ENCODE measurements at regions not wholly inside any gene's neighbourhood (a gene's known extent, or its start where the extent isn't known, plus 50 kb on each side); places are given as distances from the start of the nearest gene placed in this dataset.

DNA sequence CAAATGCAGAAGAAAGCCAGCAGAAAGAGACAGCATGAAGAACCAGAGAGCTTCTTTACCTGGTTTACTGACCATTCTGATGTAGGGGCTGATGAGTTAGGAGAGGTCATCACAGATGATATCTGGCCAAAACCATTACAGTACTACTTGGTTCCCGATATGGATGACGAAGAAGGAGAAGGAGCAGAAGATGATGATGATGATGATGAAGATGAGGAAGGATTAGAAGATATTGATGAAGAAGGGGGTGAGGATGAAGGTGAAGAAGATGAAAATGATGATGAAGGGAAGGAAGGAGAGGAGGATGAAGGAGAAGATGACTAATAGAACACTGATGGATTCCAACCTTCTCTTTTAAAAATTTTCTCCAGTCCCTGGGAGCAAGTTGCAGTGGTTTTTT, 178.2 kb upstream of the CRY1 start:
- intact Hi-C loops (cut with DNase I), result no loop called here
- TF ChIP-seq, protein P1, sequence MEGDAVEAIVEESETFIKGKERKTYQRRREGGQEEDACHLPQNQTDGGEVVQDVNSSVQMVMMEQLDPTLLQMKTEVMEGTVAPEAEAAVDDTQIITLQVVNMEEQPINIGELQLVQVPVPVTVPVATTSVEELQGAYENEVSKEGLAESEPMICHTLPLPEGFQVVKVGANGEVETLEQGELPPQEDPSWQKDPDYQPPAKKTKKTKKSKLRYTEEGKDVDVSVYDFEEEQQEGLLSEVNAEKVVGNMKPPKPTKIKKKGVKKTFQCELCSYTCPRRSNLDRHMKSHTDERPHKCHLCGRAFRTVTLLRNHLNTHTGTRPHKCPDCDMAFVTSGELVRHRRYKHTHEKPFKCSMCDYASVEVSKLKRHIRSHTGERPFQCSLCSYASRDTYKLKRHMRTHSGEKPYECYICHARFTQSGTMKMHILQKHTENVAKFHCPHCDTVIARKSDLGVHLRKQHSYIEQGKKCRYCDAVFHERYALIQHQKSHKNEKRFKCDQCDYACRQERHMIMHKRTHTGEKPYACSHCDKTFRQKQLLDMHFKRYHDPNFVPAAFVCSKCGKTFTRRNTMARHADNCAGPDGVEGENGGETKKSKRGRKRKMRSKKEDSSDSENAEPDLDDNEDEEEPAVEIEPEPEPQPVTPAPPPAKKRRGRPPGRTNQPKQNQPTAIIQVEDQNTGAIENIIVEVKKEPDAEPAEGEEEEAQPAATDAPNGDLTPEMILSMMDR (IDR thresholded peaks at IDR 0.05), result no peak
- DNase-seq, result no peak

DNA sequence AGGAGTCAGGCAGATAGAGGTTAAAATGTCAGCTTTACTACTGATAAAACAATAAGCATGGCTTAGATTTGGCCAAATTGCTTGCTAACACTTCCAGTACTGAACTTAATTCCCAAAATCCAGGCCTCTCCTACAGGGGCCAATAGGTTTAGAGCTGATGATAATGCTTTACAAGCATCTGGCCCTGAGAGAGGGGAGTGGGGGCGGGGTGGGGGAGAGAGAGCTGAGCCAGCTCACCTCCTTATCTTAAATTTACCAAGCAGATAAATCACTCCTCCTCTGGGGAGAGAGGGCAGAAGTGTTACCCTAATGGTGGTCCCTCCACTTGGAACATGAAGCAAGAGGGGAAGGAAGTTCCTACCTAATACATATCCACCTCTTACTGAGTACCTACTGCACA, 182.2 kb upstream of the CRY1 start:
- no peaks in the 10 kb centered on the region for H3K9me3 ChIP-seq

More for the DNA sequence above, 178.2 kb upstream of the CRY1 start:
- Histone ChIP-seq H3K4me1 (no peaks in the 10 kb centered on the region), H3K27me3 (no peaks in the 10 kb centered on the region), H3K27ac (no peak overlapping the region), H3K4me3 (no peak overlapping the region), H3K36me3 (no peaks in the 10 kb centered on the region), H3K9me3 (no peaks in the 10 kb centered on the region), H3K9ac (ENCODE audit: low read depth in 2 of 2, low read length in 2 of 2) (no peak overlapping the region)

DNA sequence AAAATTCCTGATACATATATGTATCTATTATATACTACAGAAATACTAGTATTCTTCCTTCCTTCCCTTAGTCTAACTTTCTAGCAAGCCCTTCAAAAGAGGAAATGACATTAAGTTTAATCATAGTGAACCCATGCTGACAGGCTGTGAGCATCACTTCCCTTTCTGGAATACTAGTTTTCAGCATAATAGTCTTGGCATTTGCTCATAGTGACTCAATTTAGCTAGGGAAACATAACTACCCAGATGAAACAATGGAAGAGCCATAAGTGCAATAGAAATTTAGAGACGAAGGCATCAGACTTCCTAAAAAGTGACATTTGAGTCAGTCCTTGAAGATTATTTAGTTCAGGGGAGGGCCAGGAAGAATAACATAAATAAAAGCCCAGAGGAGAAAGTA, 184.5 kb upstream of the CRY1 start:
- H3K4me3 ChIP-seq, result no peak overlapping the region

More for the DNA sequence above, 182.2 kb upstream of the CRY1 start:
- no peak for DNase-seq
- Histone ChIP-seq H3K9ac (ENCODE audit: low read depth in 2 of 2, low read length in 2 of 2) (no peak overlapping the region), H3K4me3 (no peak overlapping the region), H3K27me3 (no peaks in the 10 kb centered on the region), H3K36me3 (no peaks in the 10 kb centered on the region), H3K27ac (no peak overlapping the region), H3K4me1 (no peaks in the 10 kb centered on the region)
- intact Hi-C loops (cut with DNase I), result no loop called here
- TF ChIP-seq, protein P1 (IDR thresholded peaks at IDR 0.05), result no peak

DNA sequence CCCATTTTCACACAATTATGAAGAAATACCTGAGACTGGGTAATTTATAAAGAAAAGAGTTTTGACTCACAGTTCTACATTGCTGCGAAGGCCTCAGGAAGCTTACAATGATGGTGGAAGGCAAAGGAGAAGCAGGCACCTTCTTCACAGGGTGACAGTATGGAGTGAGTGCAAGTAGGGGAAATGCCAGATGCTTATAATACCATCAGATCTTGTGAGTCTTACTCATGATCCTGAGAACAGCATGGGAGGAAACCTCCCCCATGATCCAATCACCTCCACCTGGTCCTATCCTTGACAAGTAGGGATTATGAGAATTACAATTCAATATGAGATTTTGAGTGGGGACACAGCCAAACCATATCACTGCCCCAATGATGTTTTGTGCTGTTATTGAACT, 189.3 kb upstream of the CRY1 start:
- TF ChIP-seq, protein P1 (IDR thresholded peaks at IDR 0.05), result no peak
- DNase-seq, result no peak
- H3K36me3 ChIP-seq, result no peaks in the 10 kb centered on the region
- H3K4me3 ChIP-seq, result no peak overlapping the region
- no peak overlapping the region for H3K27ac ChIP-seq
- H3K9me3 ChIP-seq, result no peaks in the 10 kb centered on the region
- H3K27me3 ChIP-seq, result no peaks in the 10 kb centered on the region
- H3K4me1 ChIP-seq, result no peaks in the 10 kb centered on the region
- H3K9ac ChIP-seq (ENCODE audit: low read depth in 2 of 2, low read length in 2 of 2), result no peak overlapping the region
- intact Hi-C loops (cut with DNase I), result no loop called here

More for the DNA sequence above, 184.5 kb upstream of the CRY1 start:
- Histone ChIP-seq H3K27me3 (no peaks in the 10 kb centered on the region), H3K27ac (no peak overlapping the region), H3K36me3 (no peaks in the 10 kb centered on the region), H3K4me1 (no peaks in the 10 kb centered on the region), H3K9ac (ENCODE audit: low read depth in 2 of 2, low read length in 2 of 2) (no peak overlapping the region), H3K9me3 (no peaks in the 10 kb centered on the region)
- TF ChIP-seq, protein P1 (IDR thresholded peaks at IDR 0.05), result no peak
- no peak for DNase-seq
- intact Hi-C loops (cut with DNase I), result no loop called here

DNA sequence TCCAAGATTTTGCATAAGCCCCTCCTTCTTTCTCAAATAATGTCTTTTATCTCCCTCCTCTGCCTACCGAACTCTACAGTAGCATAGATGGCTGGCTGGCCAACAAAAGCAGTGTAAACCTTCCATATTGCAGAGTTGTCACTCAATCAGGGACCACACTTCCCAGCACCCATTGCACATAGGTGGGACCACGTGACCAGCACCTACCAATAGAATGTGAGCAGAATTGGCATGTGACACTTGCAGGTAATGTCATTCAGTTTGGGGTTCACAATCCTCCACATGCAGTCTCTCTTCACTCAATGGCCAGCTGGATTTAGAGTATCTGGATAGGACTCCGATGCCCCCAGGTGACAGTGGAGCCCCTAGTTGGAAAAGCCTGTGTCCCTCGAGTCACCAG, 190.3 kb upstream of the CRY1 start:
- TF ChIP-seq, protein P1 (IDR thresholded peaks at IDR 0.05), result no peak
- Histone ChIP-seq H3K9me3 (no peaks in the 10 kb centered on the region), H3K9ac (ENCODE audit: low read depth in 2 of 2, low read length in 2 of 2) (no peak overlapping the region), H3K27me3 (no peaks in the 10 kb centered on the region), H3K36me3 (no peaks in the 10 kb centered on the region), H3K4me3 (no peak overlapping the region), H3K4me1 (no peaks in the 10 kb centered on the region), H3K27ac (no peak overlapping the region)
- no peak for DNase-seq
- intact Hi-C loops (cut with DNase I), result no loop called here

DNA sequence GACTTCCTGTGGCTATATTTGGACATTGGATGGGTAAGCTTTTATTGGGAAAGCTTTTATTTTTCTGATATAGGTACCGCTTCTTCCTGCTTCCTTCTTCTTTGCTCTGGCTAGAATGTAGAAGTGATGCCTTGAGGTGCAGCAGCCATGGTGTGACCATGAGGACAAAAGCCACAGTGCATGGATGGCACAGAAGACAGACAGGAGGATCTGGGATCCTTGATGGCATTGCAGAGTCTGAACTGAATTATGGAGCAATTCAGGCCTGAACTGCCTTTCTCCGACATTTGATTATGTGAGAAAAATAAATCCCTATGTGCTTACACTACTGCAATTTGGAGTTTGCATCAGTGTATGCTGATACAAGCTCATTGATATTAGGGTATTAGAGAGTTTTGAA, 191.3 kb upstream of the CRY1 start:
- Histone ChIP-seq H3K27ac (no peak overlapping the region), H3K9me3 (no peaks in the 10 kb centered on the region), H3K9ac (ENCODE audit: low read depth in 2 of 2, low read length in 2 of 2) (no peak overlapping the region), H3K4me3 (no peak overlapping the region), H3K27me3 (no peaks in the 10 kb centered on the region), H3K36me3 (no peaks in the 10 kb centered on the region), H3K4me1 (no peaks in the 10 kb centered on the region)
- TF ChIP-seq, protein P1 (IDR thresholded peaks at IDR 0.05), result no peak
- no peak for DNase-seq
- intact Hi-C loops (cut with DNase I), result no loop called here
